Tongue (tissue), 1 donor: ENCODE measurements at regions not wholly inside any gene's neighbourhood (a gene's known extent, or its start where the extent isn't known, plus 50 kb on each side); places are given as distances from the start of the nearest gene placed in this dataset. TPM values are rescaled to one million over a fixed set of nuclear protein-coding genes. Genes with fewer than 3 reads are reported as not detected.

Source experiments
- small RNA-seq: library from RNA; depleted of rRNA; stranded (forward); fragments of <200 nt; gene quantifications from one replicate; pipeline ENCODE3, GENCODE V24; 2014; ENCODE audit warnings: low replicate concordance

Small RNAs in the stretch of these regions (small RNA-seq; reads per million reads assigned to genes)
- not detected for gene PSMC1P5
- not detected for gene RF00322
- gene RN7SL255P, result not detected
- not detected for gene RNA5SP189
- gene RNU1-140P, result not detected
- not detected for gene RNU6-334P
